Loucy (cell line): ENCODE measurements at regions not wholly inside any gene's neighbourhood (a gene's known extent, or its start where the extent isn't known, plus 50 kb on each side); places are given as distances from the start of the nearest gene placed in this dataset.

Experiments
- H2AFZ ChIP-seq: fragments of 200-600 bp; sonication (generic); 2 replicates; pipeline ENCODE4 v1.6.0; 2016; ENCODE audit warnings: antibody characterized with exemption, mild to moderate bottlenecking, low read length, moderate library complexity
- H3F3A ChIP-seq: fragments of 200-600 bp; 2 replicates; pipeline ENCODE4 v1.6.0; 2016; ENCODE audit warnings: antibody characterized with exemption, low read depth, mild to moderate bottlenecking
- H3K27me3 ChIP-seq: fragments of 200-600 bp; sonication (generic); 2 replicates; pipeline ENCODE4 v1.6.1; 2014; ENCODE audit warnings: low read length, mild to moderate bottlenecking; ENCODE audit not compliant: insufficient read depth, poor library complexity, severe bottlenecking
- H3K36me3 ChIP-seq: fragments of 200-600 bp; sonication (generic); 2 replicates; pipeline ENCODE4 v1.6.1; 2016; ENCODE audit warnings: low read length; ENCODE audit not compliant: insufficient read depth
- H3K4me1 ChIP-seq: fragments of 200-600 bp; sonication (generic); 2 replicates; pipeline ENCODE4 v1.5.1; 2014; ENCODE audit warnings: low read length, mild to moderate bottlenecking; ENCODE audit not compliant: insufficient read depth, poor library complexity, severe bottlenecking
- H3K4me2 ChIP-seq: fragments of 200-600 bp; sonication (generic); 2 replicates; pipeline ENCODE4 v1.6.0; 2014; ENCODE audit warnings: antibody characterized with exemption, low read length, low read depth, mild to moderate bottlenecking; ENCODE audit not compliant: poor library complexity, severe bottlenecking
- H3K4me3 ChIP-seq: fragments of 200-600 bp; sonication (generic); 2 replicates; pipeline ENCODE4 v1.5.1; 2014; ENCODE audit warnings: low read length, mild to moderate bottlenecking, mixed read lengths; ENCODE audit not compliant: poor library complexity, severe bottlenecking
- H3K79me2 ChIP-seq: fragments of 200-600 bp; sonication (generic); 2 replicates; pipeline ENCODE4 v1.6.1; 2014; ENCODE audit warnings: low read length; ENCODE audit not compliant: insufficient read depth
- H3K9ac ChIP-seq: fragments of 200-600 bp; sonication (generic); 2 replicates; pipeline ENCODE4 v1.6.0; 2014; ENCODE audit warnings: mild to moderate bottlenecking, low read depth, low read length, moderate library complexity; ENCODE audit not compliant: poor library complexity, severe bottlenecking
- H3K9me2 ChIP-seq: fragments of 200-600 bp; sonication (generic); replicated peaks from 2 replicates; pipeline ENCODE4 v1.6.1; 2016; ENCODE audit warnings: low read depth, low read length, mixed read lengths
- H3K9me3 ChIP-seq: fragments of 200-600 bp; sonication (generic); 2 replicates; pipeline ENCODE4 v1.6.1; 2014; ENCODE audit warnings: mild to moderate bottlenecking, antibody characterized with exemption, low read length, low read depth; ENCODE audit not compliant: insufficient read depth
- H4K20me1 ChIP-seq: fragments of 200-600 bp; sonication (generic); 2 replicates; pipeline ENCODE4 v1.6.0; 2014; ENCODE audit warnings: antibody characterized with exemption, low read length, mild to moderate bottlenecking; ENCODE audit not compliant: insufficient read depth, poor library complexity, severe bottlenecking
- CTCF ChIP-seq: fragments of 200-600 bp; sonication (generic); conservative IDR thresholded peaks from 2 replicates; pipeline ENCODE4 v1.5.1; 2014; ENCODE audit warnings: mild to moderate bottlenecking, antibody characterized with exemption, low read length
- EZH2phosphoT487 ChIP-seq: fragments of 200-600 bp; IDR thresholded peaks from 2 replicates; pipeline ENCODE4 v1.6.1; 2018; ENCODE audit warnings: antibody characterized with exemption, mild to moderate bottlenecking, moderate library complexity, borderline replicate concordance

GRCh38 chr6:159535656-159536350 is 157.2 kb downstream of the SOD2 start:
- H3K9ac ChIP-seq, result no peak overlapping the region
- H3K4me2 ChIP-seq, result no peak overlapping the region
- H4K20me1 ChIP-seq, result no peaks in the 10 kb centered on the region
- TF ChIP-seq EZH2phosphoT487 (no peak), CTCF (no peak)
- no peaks in the 10 kb centered on the region for H3K4me1 ChIP-seq
- H2AFZ ChIP-seq, result no peak overlapping the region
- H3K79me2 ChIP-seq, result no peaks in the 10 kb centered on the region
- no peaks in the 10 kb centered on the region for H3K9me3 ChIP-seq
- H3F3A ChIP-seq, result no peaks in the 10 kb centered on the region
- no peaks in the 10 kb centered on the region for H3K9me2 ChIP-seq
- H3K36me3 ChIP-seq, result no peaks in the 10 kb centered on the region
- H3K27me3 ChIP-seq, result no peaks in the 10 kb centered on the region
- no peak overlapping the region for H3K4me3 ChIP-seq

- Histone ChIP-seq H3K36me3 (no peaks in the 10 kb centered on the region), H3K9me3 (no peaks in the 10 kb centered on the region), H3K9ac (no peak overlapping the region), H3K9me2 (no peaks in the 10 kb centered on the region), H3K4me2 (no peak overlapping the region), H3K27me3 (no peaks in the 10 kb centered on the region), H3K79me2 (no peaks in the 10 kb centered on the region), H4K20me1 (no peaks in the 10 kb centered on the region), H2AFZ (no peak overlapping the region), H3F3A (no peaks in the 10 kb centered on the region), H3K4me1 (no peaks in the 10 kb centered on the region), H3K4me3 (no peak overlapping the region)
- TF ChIP-seq EZH2phosphoT487 (no peak), CTCF (no peak)
These were observed 159.5 kb downstream of the SOD2 start for GRCh38 chr6:159533568-159533967.

- no peaks in the 10 kb centered on the region for H3K27me3 ChIP-seq
- H3K4me1 ChIP-seq, result no peaks in the 10 kb centered on the region
- no peaks in the 10 kb centered on the region for H3K36me3 ChIP-seq
- no peak overlapping the region for H3K9ac ChIP-seq
- H3K9me2 ChIP-seq, result no peaks in the 10 kb centered on the region
- no peaks in the 10 kb centered on the region for H3K79me2 ChIP-seq
- H3K4me3 ChIP-seq, result no peak overlapping the region
- no peak overlapping the region for H2AFZ ChIP-seq
- H3F3A ChIP-seq, result no peaks in the 10 kb centered on the region
- no peaks in the 10 kb centered on the region for H3K9me3 ChIP-seq
- no peak overlapping the region for H3K4me2 ChIP-seq
- TF ChIP-seq EZH2phosphoT487 (no peak), CTCF (no peak)
- no peaks in the 10 kb centered on the region for H4K20me1 ChIP-seq
These were observed 160.0 kb downstream of the SOD2 start for GRCh38 chr6:159533016-159533415.
